KBM-7 (cell line): ENCODE measurements at regions not wholly inside any gene's neighbourhood (a gene's known extent, or its start where the extent isn't known, plus 50 kb on each side); places are given as distances from the start of the nearest gene placed in this dataset.

ENCODE experiments used
- DNase-seq: peaks from one replicate; pipeline ENCODE4 v3.0.0-alpha.2; 2015
- in situ Hi-C: fragments of 300-500 bp; cut with MboI; formaldehyde crosslinking; loops from 2 replicates; pipeline ENCODE4 v1.14.3; 2020; ENCODE audit warnings: low sequenced_read_pairs, low pct_unique_long_range_greater_than_20kb, mixed read lengths

DNA sequence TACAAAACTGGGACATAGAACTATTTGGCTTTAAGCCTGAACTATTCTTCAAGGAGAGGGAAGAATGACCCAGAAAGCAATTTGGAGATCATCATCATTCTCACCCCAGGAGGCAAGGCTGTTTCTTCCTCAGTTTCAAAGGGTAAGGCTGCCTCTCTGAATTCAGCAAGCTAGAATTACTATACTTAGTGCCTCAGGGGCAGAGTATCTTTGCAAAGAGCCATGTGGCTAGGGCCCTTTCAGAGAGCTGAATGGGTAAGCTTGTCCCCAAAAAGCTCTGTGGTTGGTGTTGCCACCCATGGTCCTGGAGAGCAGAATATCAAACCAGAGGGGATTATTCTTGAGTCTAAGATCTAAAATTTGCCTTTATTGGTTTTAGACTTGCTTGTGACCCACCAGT, 720.3 kb upstream of the ARPP21 start:
- in situ Hi-C loops, result no loop called here
- DNase-seq, result no peak

- in situ Hi-C loops, result no loop called here
- no peak for DNase-seq
Observed at GRCh38 chr3:34920806-34921205, 718.5 kb upstream of the ARPP21 start.

DNA sequence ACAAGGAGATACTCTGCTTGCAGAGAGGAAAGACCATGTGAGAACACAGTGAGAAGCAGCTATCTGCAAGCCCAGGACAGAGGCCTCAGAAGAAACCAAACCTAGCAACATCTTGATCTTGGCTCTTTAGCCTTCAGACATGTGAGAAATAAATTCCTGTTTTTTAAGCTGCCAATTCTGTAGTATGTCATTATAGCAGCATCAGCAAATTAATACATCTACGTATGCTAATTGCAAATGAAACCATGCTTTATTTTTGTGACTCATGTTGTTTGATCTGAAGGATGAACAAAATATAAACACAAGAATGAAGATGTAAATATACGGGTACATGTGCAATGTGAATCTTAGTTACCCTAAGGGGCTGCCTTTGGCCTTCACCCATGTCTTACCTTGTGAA, 714.4 kb upstream of the ARPP21 start:
- no peak for DNase-seq
- in situ Hi-C loops, result no loop called here

DNA sequence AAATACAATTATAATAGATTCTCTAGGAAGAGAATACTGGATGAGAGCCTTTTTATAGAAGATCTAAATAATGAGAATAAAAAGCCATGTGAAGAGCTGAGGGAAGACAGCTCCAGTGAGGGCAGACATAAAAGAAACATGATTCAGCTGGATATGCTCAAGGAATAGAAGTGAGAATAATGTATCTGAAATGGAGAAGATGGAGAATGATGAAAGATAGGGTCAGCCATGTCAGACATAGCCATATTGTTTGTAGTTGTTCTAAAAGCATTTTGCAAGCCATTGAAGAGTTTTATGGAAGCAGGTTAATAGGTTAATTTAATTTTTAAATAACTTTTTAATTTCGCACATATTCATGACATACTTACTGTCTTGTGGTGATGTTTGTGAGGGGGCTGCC, 713.5 kb upstream of the ARPP21 start:
- in situ Hi-C loops, result no loop called here
- DNase-seq, result no peak

DNA sequence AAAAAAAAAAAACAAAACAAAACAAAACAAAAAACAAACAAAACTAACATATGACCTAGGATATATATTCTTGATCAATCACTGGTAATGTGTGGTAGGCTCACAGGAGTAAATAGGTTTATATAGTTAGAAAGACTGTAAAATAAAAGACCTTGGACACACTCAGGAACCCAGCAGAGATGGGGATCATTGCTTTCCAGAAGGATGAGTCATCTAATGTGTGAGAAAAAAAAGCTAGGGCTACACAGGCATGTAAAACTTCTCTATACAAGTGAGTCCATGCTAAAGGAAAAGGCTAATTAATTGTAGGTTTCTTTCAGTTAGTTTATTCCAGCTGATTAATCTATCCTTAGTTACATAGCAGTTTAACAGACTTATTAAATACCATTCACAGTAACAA, 710.3 kb upstream of the ARPP21 start:
- no peak for DNase-seq
- in situ Hi-C loops, result no loop called here

DNA sequence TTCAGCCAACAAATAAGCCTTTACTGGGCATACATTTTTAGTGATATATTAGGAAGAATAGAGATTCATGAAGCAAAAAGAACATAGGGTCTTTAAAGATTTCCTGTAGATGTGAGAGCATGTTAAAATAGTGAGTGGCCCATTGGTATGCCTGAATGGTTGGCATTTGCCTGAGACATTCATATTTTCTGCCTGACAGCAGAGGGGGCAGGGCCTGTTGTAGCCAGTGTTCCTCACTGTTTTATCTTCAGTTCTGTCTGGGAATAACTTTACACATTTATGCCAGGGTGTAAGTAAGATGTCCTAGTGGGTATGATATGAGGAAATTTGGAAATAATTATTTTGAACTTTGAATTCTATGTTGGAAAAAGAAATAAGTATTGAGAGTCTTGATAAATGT, 704.7 kb upstream of the ARPP21 start:
- in situ Hi-C loops, result no loop called here
- no peak for DNase-seq

DNA sequence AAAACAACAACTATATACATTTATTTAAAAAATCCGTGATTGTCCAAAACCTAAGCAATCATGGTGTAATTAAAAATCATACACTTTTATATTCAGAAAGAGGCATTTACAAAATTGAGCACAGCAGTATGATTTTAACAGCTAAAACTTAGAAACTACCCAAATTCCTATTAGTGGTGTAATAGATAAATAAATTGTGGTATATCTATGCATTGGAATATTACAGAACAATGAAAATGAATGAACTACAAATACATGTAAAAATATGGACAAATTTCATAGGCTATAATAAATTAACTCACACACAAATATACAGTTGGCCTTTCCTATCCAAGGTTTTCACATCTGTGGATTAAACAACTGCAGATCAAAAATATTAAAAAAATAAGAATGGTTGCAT, 700.5 kb upstream of the ARPP21 start:
- in situ Hi-C loops, result no loop called here
- no peak for DNase-seq

- no peak for DNase-seq
- in situ Hi-C loops, result no loop called here
Observed at GRCh38 chr3:34942256-34942655, 697.1 kb upstream of the ARPP21 start.

- DNase-seq, result no peak
- in situ Hi-C loops, result no loop called here
Observed at GRCh38 chr3:34947834-34948233, 691.5 kb upstream of the ARPP21 start.

DNA sequence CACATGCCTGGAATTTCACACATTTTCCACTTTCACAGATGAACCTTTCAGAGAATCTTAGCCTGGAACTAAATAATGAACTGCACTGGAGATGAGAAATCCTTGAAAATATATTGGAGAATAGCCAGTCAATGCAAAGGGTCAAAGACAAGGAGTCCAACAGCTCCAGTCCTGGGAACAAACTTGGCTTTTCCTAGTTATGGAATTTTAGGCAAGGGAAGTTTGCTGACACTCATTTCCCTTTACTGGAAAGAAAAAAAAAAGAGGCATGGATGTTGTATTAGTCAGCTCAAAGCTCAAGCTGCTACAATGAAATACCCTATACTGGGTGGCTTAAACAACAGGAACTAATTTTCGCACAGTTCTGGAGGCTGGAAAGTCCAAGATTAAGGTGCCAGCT, 690.8 kb upstream of the ARPP21 start:
- in situ Hi-C loops, result no loop called here
- DNase-seq, result no peak

- in situ Hi-C loops, result no loop called here
- no peak for DNase-seq
Observed at GRCh38 chr3:34955680-34956079, 683.6 kb upstream of the ARPP21 start.

GRCh38 chr3:34956511-34956910, 682.8 kb upstream of the ARPP21 start:
- in situ Hi-C loops, result no loop called here
- no peak for DNase-seq

- no peak for DNase-seq
- in situ Hi-C loops, result no loop called here
Observed at GRCh38 chr3:34957677-34958076, 681.6 kb upstream of the ARPP21 start.

- DNase-seq, result no peak
- in situ Hi-C loops, result no loop called here
Observed at GRCh38 chr3:34969513-34969912, 669.8 kb upstream of the ARPP21 start.

GRCh38 chr3:34972481-34972880, 666.8 kb upstream of the ARPP21 start:
- DNase-seq, result no peak
- in situ Hi-C loops, result no loop called here

- in situ Hi-C loops, result no loop called here
- no peak for DNase-seq
Observed at GRCh38 chr3:34973586-34973985, 665.7 kb upstream of the ARPP21 start.

DNA sequence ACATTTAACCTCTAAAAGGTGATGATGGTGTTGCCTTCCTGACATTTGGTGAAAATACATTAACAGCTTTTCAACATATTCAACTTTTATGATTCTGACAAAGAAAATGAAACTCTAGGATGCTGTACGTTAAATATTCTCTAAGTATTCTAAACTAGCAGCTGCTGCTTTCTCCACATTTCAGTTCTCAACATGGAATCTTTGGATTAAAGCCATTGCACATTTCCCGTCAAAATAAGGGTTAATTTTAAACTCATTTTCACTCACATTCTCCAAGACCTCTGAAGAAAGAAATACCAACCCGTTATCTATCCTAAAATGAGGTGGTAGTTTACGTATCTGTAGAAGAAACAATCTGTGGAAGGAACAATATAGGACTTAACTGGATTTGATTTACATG, 655.7 kb upstream of the ARPP21 start:
- in situ Hi-C loops, result no loop called here
- DNase-seq, result no peak

GRCh38 chr3:34988296-34988695, 651.0 kb upstream of the ARPP21 start:
- in situ Hi-C loops, result no loop called here
- DNase-seq, result no peak

GRCh38 chr3:34995796-34996430, 643.4 kb upstream of the ARPP21 start:
- in situ Hi-C loops, result no loop called here
- no peak for DNase-seq

DNA sequence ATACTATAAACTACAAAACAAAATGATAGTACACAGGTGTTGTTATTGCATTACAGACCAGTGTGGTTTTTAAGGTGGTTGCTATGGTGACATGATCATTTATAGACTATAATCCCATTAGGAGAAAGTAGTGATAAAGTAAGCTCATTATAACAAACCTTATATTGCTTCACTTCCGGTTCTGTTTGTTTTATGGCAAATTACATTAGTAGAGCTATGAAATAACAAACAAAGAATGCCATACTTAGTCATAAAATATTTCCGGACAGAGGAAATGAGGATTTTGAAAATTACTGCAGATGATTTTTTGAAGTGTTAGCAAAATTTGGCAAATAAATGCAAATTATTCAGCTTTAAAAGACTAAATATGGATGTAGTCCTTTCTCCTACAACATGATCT, 640.4 kb upstream of the ARPP21 start:
- in situ Hi-C loops, result no loop called here
- DNase-seq, result no peak

- in situ Hi-C loops, result no loop called here
- DNase-seq, result no peak
Observed at GRCh38 chr3:35012214-35012613, 627.1 kb upstream of the ARPP21 start.

DNA sequence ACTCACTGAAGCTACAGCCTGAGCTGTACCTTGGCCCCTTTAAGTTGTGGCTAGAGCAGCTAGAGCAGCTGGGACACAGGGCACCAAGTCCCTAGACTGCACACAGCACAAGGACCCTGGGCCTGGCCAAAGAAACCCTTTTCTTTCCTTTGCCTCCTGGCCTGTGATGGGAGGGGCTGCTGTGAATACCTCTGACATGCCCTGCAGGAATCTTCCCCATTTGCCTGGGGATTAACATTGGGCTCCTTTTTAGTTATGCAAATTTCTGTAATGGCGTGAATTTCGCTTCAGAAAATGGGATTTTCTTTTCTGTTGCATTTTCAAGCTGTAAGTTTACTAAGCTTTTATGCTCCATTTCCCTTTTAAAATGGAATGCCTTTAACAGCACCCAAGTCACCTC, 611.2 kb upstream of the ARPP21 start:
- in situ Hi-C loops, result no loop called here
- no peak for DNase-seq
